ENCODE measurements at regions not wholly inside any gene's neighbourhood (a gene's known extent, or its start where the extent isn't known, plus 50 kb on each side); places are given as distances from the start of the nearest gene placed in this dataset.
A peak's percentile ranks its signal among the peaks of the same experiment; 100 is the strongest.

GRCh38 chr5:60287174-60287771 is 393.7 kb upstream of the PDE4D start:
- Mint-ChIP-seq H3K9me3 (no peaks in the 10 kb centered on the region), H3K4me3 (no peak overlapping the region)
- peak; percentile 76 for DNase-seq

More at GRCh38 chr5:60287174-60287771, 393.7 kb upstream of the PDE4D start:
- H3K9ac ChIP-seq (ENCODE audit: extremely low read depth, insufficient read length, low read length), result no peak overlapping the region
- H3K79me1 ChIP-seq (ENCODE audit: insufficient read depth, low read depth, low read length, poor library complexity, severe bottlenecking), result no peaks in the 10 kb centered on the region
- no peak overlapping the region for H3K4ac ChIP-seq (ENCODE audit: low read depth, low read length)
- no peak overlapping the region for H3K14ac ChIP-seq (ENCODE audit: insufficient read depth, low read length)
- no peak overlapping the region for H2BK20ac ChIP-seq (ENCODE audit: low read depth, low read length, poor library complexity, severe bottlenecking)
- H3K9me3 ChIP-seq (ENCODE audit: control insufficient read depth, low read depth, low read length), result no peaks in the 10 kb centered on the region
- H2BK15ac ChIP-seq (ENCODE audit: low read depth, low read length), result no peak overlapping the region
- no peak overlapping the region for H3K23ac ChIP-seq (ENCODE audit: insufficient read length, low read depth, low read length)
- H3K23me2 ChIP-seq (ENCODE audit: insufficient read length, low read depth, low read length, poor library complexity, severe bottlenecking), result no peaks in the 10 kb centered on the region
- H4K91ac ChIP-seq (ENCODE audit: insufficient read length, low read depth, low read length), result no peak overlapping the region
- no peaks in the 10 kb centered on the region for H4K20me1 ChIP-seq (ENCODE audit: control insufficient read depth, insufficient read depth, insufficient read length)
- no peak overlapping the region for H3K18ac ChIP-seq (ENCODE audit: insufficient read length, low read depth, low read length)
- no peak overlapping the region for H2BK5ac ChIP-seq (ENCODE audit: insufficient read length, low read length)
- H2BK12ac ChIP-seq (ENCODE audit: insufficient read length, low read depth, low read length), result no peak overlapping the region
- H4K5ac ChIP-seq (ENCODE audit: insufficient read length, low read depth, low read length), result no peak overlapping the region
- Mint-ChIP-seq H3K4me1 (no peaks in the 10 kb centered on the region), H3K27ac (no peak overlapping the region), H3K36me3 (ENCODE audit: insufficient read depth in 1 of 3, low read depth in 3 of 3) (no peaks in the 10 kb centered on the region), H3K27me3 (ENCODE audit: low read depth) (0 out of 2 replicates have a peak, but pooled peaks cover 3% of the 10 kb centered on the region)
- H3K4me1 ChIP-seq (ENCODE audit: insufficient read depth, low read length), result no peaks in the 10 kb centered on the region
- H3K27ac ChIP-seq (ENCODE audit: insufficient read length, low read depth, low read length), result no peak overlapping the region
- no CpG with 5 or more reads among the region's 5 CpGs for WGBS (ENCODE audit: extremely low coverage, insufficient read length, low lambda C conversion rate)
- no peak overlapping the region for H2AFZ ChIP-seq (ENCODE audit: low read length)
- no peak overlapping the region for H2BK120ac ChIP-seq (ENCODE audit: low read depth, low read length, poor library complexity, severe bottlenecking)
- no peak overlapping the region for H3K56ac ChIP-seq (ENCODE audit: insufficient read length, low read depth, low read length)
- no peak overlapping the region for H3K4me2 ChIP-seq (ENCODE audit: insufficient read depth, insufficient read length, low read length)
- no peaks in the 10 kb centered on the region for H3K79me2 ChIP-seq (ENCODE audit: insufficient read depth, low read length)
- TF ChIP-seq CTCF (conservative IDR thresholded peaks at IDR 0.05), result peak; percentile 98
- H4K8ac ChIP-seq (replicated peaks; ENCODE audit: insufficient read length, low read depth, low read length), result no peak overlapping the region
- no peak overlapping the region for H2AK5ac ChIP-seq (ENCODE audit: insufficient read length, low read length)
- no peak overlapping the region for H3T11ph ChIP-seq (ENCODE audit: low read length)
- no peaks in the 10 kb centered on the region for H3K27me3 ChIP-seq (ENCODE audit: insufficient read depth, low read length)

Data from H9 (cell line).